Fibroblast of the conjunctiva (primary cell): ENCODE measurements at regions not wholly inside any gene's neighbourhood (a gene's known extent, or its start where the extent isn't known, plus 50 kb on each side); places are given as distances from the start of the nearest gene placed in this dataset.
A peak's percentile ranks its signal among the peaks of the same experiment; 100 is the strongest.

Source experiments
- DNase-seq: peaks from one replicate; pipeline ENCODE4 v3.0.0-alpha.2; 2010; ENCODE audit warnings: low read depth

DNA sequence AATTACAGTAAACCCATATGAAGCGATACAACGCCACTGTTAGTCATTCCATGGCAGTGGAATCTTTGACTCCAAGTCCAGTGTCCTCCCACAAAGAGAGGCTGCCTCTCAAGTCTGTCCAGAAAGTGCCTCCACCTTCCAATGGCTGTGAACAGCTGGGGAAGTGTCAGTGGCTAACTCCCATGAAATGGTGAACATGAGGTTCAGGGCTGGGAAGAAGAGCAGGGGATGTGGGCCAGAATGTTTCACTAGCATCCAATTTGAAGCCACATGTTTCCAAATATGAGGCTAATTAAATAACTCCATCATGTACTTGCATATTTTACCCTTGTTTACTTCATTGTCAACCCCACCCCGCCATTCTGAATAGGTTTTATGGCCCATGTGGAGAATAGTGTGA is 53.1 kb upstream of the CHST15 start:
- DNase-seq: no peak

DNA sequence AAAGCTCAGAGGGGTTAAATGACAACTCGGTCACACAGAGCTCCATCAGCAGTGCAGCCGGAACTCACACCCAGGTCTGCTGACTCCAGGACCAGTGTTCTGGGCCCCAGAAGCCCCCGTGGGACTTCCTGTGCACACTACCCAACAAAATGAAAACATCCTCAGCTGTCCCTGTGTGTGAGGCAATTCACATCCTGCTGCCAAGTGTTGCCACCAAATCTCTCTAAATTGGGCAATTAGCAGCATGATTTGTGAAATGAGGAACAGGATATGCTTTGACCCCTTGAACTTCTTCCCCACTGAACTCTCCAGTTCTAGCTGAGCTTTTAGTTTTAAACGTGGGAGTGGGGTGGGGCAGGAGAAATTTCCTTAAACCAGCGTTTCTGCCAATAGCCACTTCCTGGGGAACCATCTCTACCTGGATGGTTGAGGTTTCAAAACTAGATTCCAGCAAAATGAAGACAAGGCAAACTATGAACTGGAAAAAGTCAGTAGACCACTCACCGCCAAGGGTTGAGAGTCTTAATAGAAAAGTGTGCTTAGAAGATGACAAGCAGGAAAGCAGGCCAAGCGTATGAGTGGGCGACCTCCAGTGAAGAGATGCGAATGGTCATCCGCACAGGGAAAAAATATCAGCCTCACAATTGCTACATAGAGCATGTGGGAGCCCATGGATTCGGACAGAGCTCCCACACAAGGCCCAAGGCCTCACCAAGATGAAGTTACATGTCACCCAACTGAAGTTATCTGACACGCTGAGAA is 51.9 kb upstream of the CHST15 start:
- peak; percentile 29 for DNase-seq

DNA sequence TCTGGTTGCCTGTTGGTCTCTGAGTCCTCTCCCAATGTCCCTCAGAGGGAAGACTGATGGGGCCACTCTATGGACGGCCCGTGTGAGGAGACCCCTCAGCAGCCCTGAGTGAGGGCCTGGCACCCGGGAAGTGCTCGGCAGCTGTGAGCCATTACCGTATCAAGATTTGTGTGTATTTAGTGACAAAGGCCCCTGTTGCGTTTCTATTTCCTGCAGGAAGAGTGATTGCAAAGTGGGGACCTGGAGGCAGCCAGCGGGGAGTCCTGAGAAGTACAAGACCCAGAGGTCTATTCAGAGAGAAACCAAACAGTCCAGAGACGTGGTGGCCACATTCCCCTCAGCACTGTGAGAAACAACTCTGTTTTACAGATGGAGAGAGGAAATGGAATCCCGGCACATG is 51.1 kb upstream of the CHST15 start:
- no peak for DNase-seq

DNA sequence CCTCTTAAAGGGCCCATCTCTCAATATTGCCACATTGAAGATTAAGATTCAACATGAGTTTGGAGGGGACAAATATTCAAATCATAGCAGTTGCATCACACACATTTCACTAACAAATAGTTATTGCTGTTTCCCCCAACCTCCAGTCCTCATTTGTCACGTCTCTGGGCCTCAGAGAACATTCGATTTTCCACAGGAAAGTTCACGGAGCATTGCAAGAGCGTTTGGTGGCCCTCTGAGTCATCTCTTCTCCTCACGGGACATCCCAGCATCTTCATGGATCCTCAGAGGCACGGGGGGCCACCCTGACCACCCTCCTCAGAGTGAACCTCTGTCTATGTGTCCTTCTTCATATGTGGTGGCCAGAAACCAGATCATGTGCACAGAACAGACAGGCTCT is 50.3 kb upstream of the CHST15 start:
- DNase-seq: no peak
